Pancreas (tissue), 10 donors: ENCODE measurements at regions not wholly inside any gene's neighbourhood (a gene's known extent, or its start where the extent isn't known, plus 50 kb on each side); places are given as distances from the start of the nearest gene placed in this dataset.

Source experiments
- ATAC-seq, 4 donors: fragments of 200-7000 bp; cut with Tn5 transposase; one replicate each; pipeline versions ENCODE4 v1.8.0 to v1.9.1; 2020; ENCODE audit warnings: mild to moderate bottlenecking in 4 of 4, moderate library complexity in 4 of 4
- DNase-seq, 6 donors: peaks; one replicate each; pipeline ENCODE4 v3.0.0-alpha.2; 2020
- FAIRE-seq: peaks from 2 replicates; lab custom pipeline; 2012; peaks lifted over from hg19 to GRCh38; lab: Jason Lieb, UNC
- H3K27ac ChIP-seq, 4 donors: fragments of 200-600 bp; sonication (generic); 1 replicate in 3 of 4; 2 replicates in 1 of 4; pipeline versions ENCODE4 v1.5.0 to v1.8.0; 2020
- H3K27me3 ChIP-seq, 4 donors: fragments of 200-600 bp; one replicate each; pipeline ENCODE4 v1.8.0; 2021
- H3K36me3 ChIP-seq, 3 donors: fragments of 200-600 bp; sonication (generic) in 1 of 3; one replicate each; pipeline versions ENCODE4 v1.5.0 to v1.8.0; 2020 to 2021
- H3K4me1 ChIP-seq, 3 donors: fragments of 200-600 bp; one replicate each; pipeline ENCODE4 v1.8.0; 2021
- H3K4me3 ChIP-seq, 4 donors: fragments of 200-600 bp; sonication (generic) in 2 of 4; one replicate each; pipeline versions ENCODE4 v1.5.0 to v1.8.0; 2020 to 2021
- H3K9me3 ChIP-seq, 4 donors: fragments of 200-600 bp; one replicate each; pipeline ENCODE4 v1.8.0; 2021
- CTCF ChIP-seq, 4 donors: fragments of 200-600 bp; sonication (generic) in 3 of 4; IDR thresholded peaks; one replicate each; pipeline versions ENCODE4 v1.5.0 to v1.8.0; 2021; ENCODE audit warnings: antibody characterized with exemption in 4 of 4
- WGBS, 2 donors: extraction: QIAGEN DNeasy Blood & Tissue Kit; methylation state at CpG; one replicate each; pipeline ENCODE4 v1.1.7; 2013; 5-methylcytosine and 5-hydroxymethylcytosine counted together
- intact Hi-C, 3 donors: fragments of 100-400 bp; cut with DNase I; formaldehyde crosslinking; loops; one replicate each; pipeline versions ENCODE4 v1.11.1 to v1.14.2; 2022
- donor health status: healthy with polysubstance abuse.
- donor health status: DM: no; HTN: no; CAD: no; lungs with moderate emphysema.
- donor health status: DM: no; HTN: no; CAD: no.
- donor health status: control.
- donor health status: control.
- donor health status: Bipolar disorder and iron deficiency.
- donor health status: DM: yes; HTN: yes; CAD: no.
- donor health status: DM: no; HTN: no; CAD: no.
- donor health status: DM: no; HTN: no; CAD: no.
- donor health status: DM: yes; HTN: yes; CAD: no.

GRCh38 chr17:5651348-5651747 is 67.0 kb upstream of the NLRP1 start:
- 57 to 68% methylated on average over 3 of the region's 3 CpGs for WGBS, 2 donors
- no peak for TF ChIP-seq CTCF (IDR thresholded peaks at IDR 0.05)
- no peaks in the 10 kb centered on the region for H3K36me3 ChIP-seq
- intact Hi-C loops = no loop called here
- no peak for DNase-seq
- H3K27me3 ChIP-seq = no peaks in the 10 kb centered on the region
- no peak overlapping the region for H3K4me3 ChIP-seq
- no peak overlapping the region for H3K27ac ChIP-seq
- FAIRE-seq = no peak
- no peaks in the 10 kb centered on the region for H3K9me3 ChIP-seq
- H3K4me1 ChIP-seq = no peaks in the 10 kb centered on the region
- ATAC-seq = no peak

- no peak overlapping the region for H3K4me3 ChIP-seq
- ATAC-seq (no peak), DNase-seq (no peak), FAIRE-seq (no peak)
- no peak for TF ChIP-seq CTCF (IDR thresholded peaks at IDR 0.05)
- H3K27ac ChIP-seq = no peak overlapping the region
- H3K27me3 ChIP-seq = no peaks in the 10 kb centered on the region
- intact Hi-C loops = no loop called here
- 56 to 57% methylated on average over 10 of the region's 10 CpGs for whole genome bisulfite sequencing, 2 donors
- no peaks in the 10 kb centered on the region for H3K9me3 ChIP-seq
- no peaks in the 10 kb centered on the region for H3K36me3 ChIP-seq
- H3K4me1 ChIP-seq = no peaks in the 10 kb centered on the region
These were observed 77.3 kb upstream of the NLRP1 start for GRCh38 chr17:5661491-5662125.

- WGBS, 2 donors = 42 to 65% methylated on average over 7 of the region's 7 CpGs
- Histone ChIP-seq H3K4me3 (no peak overlapping the region), H3K36me3 (no peaks in the 10 kb centered on the region), H3K4me1 (no peaks in the 10 kb centered on the region), H3K9me3 (no peaks in the 10 kb centered on the region), H3K27me3 (no peaks in the 10 kb centered on the region), H3K27ac (no peak overlapping the region)
- intact Hi-C loops = no loop called here
- ATAC-seq = no peak
- no peak for TF ChIP-seq CTCF (IDR thresholded peaks at IDR 0.05)
- no peak for DNase-seq
- FAIRE-seq = no peak
These were observed 78.2 kb upstream of the NLRP1 start for GRCh38 chr17:5662409-5663085.

GRCh38 chr17:5665164-5665563 is 80.9 kb upstream of the NLRP1 start:
- DNase-seq (no peak), FAIRE-seq (no peak), ATAC-seq (no peak)
- Histone ChIP-seq H3K27me3 (peaks cover 0 to 6% (median 0%) of the 10 kb centered on the region in 4 donors), H3K4me3 (no peak overlapping the region), H3K9me3 (no peaks in the 10 kb centered on the region), H3K4me1 (no peaks in the 10 kb centered on the region), H3K36me3 (no peaks in the 10 kb centered on the region), H3K27ac (no peak overlapping the region)
- no peak for TF ChIP-seq CTCF (IDR thresholded peaks at IDR 0.05)
- WGBS, 2 donors = 38 to 53% methylated on average over 12 of the region's 12 CpGs
- intact Hi-C loops = no loop called here

- Histone ChIP-seq H3K36me3 (no peaks in the 10 kb centered on the region), H3K27me3 (peaks cover 0 to 6% (median 0%) of the 10 kb centered on the region in 4 donors), H3K4me3 (no peak overlapping the region), H3K27ac (no peak overlapping the region), H3K4me1 (no peaks in the 10 kb centered on the region), H3K9me3 (no peaks in the 10 kb centered on the region)
- ATAC-seq = no peak
- no peak for DNase-seq
- no peak for FAIRE-seq
- intact Hi-C loops = no loop called here
- no peak for TF ChIP-seq CTCF (IDR thresholded peaks at IDR 0.05)
- 29 to 40% methylated on average over 6 of the region's 6 CpGs for WGBS, 2 donors
These were observed 83.6 kb upstream of the NLRP1 start for GRCh38 chr17:5667871-5668270.
